H9 (cell line): ENCODE measurements at regions not wholly inside any gene's neighbourhood (a gene's known extent, or its start where the extent isn't known, plus 50 kb on each side); places are given as distances from the start of the nearest gene placed in this dataset.

Experiments used
- DNase-seq: peaks from one replicate; pipeline ENCODE4 v3.0.0-alpha.2; 2017
- H2AFZ ChIP-seq: one replicate; pipeline ENCODE4 v1.6.1; 2013; ENCODE audit warnings: mild to moderate bottlenecking, low read length, control low read depth, moderate library complexity
- H2AK5ac ChIP-seq: 2 replicates; pipeline ENCODE4 v1.6.1; 2013; ENCODE audit warnings: low read length, control low read depth, mixed read lengths; ENCODE audit not compliant: insufficient read length
- H2BK120ac ChIP-seq: one replicate; pipeline ENCODE4 v1.6.1; 2013; ENCODE audit warnings: low read depth, mild to moderate bottlenecking, low read length, control low read depth, inconsistent platforms; ENCODE audit not compliant: poor library complexity, severe bottlenecking
- H2BK12ac ChIP-seq: 2 replicates; pipeline ENCODE4 v1.6.1; 2013; ENCODE audit warnings: low read length, control low read depth, mixed read lengths, low read depth; ENCODE audit not compliant: insufficient read length
- H2BK15ac ChIP-seq: 2 replicates; pipeline ENCODE4 v1.6.1; 2013; ENCODE audit warnings: low read depth, low read length, control low read depth
- H2BK20ac ChIP-seq: one replicate; pipeline ENCODE4 v1.6.1; 2013; ENCODE audit warnings: low read depth, mild to moderate bottlenecking, low read length, control low read depth, inconsistent platforms; ENCODE audit not compliant: poor library complexity, severe bottlenecking
- H2BK5ac ChIP-seq: 2 replicates; pipeline ENCODE4 v1.6.1; 2013; ENCODE audit warnings: low read length, control low read depth, mixed read lengths; ENCODE audit not compliant: insufficient read length
- H3K14ac ChIP-seq: 2 replicates; pipeline ENCODE4 v1.6.1; 2013; ENCODE audit warnings: low read length, control low read depth; ENCODE audit not compliant: insufficient read depth
- H3K18ac ChIP-seq: 2 replicates; pipeline ENCODE4 v1.6.1; 2013; ENCODE audit warnings: low read depth, mild to moderate bottlenecking, mixed read lengths, low read length, control low read depth; ENCODE audit not compliant: insufficient read length
- H3K23ac ChIP-seq: 2 replicates; pipeline ENCODE4 v1.6.1; 2013; ENCODE audit warnings: low read length, control low read depth, mixed read lengths, low read depth; ENCODE audit not compliant: insufficient read length
- H3K23me2 ChIP-seq: 2 replicates; pipeline ENCODE4 v1.6.1; 2013; ENCODE audit warnings: low read depth, mild to moderate bottlenecking, mixed read lengths, low read length, control low read depth; ENCODE audit not compliant: insufficient read length, poor library complexity, severe bottlenecking
- H3K27ac ChIP-seq: 2 replicates; pipeline ENCODE4 v1.5.1; 2013; ENCODE audit warnings: low read length, control low read depth, mixed read lengths, low read depth; ENCODE audit not compliant: insufficient read length
- H3K27me3 ChIP-seq: 2 replicates; pipeline ENCODE4 v1.6.1; 2013; ENCODE audit warnings: low read length, control low read depth, inconsistent platforms; ENCODE audit not compliant: insufficient read depth
- H3K4ac ChIP-seq: 2 replicates; pipeline ENCODE4 v1.6.1; 2013; ENCODE audit warnings: low read depth, mild to moderate bottlenecking, control low read depth, inconsistent platforms, low read length, moderate library complexity
- H3K4me1 ChIP-seq: 2 replicates; pipeline ENCODE4 v1.6.1; 2013; ENCODE audit warnings: low read length, control low read depth, inconsistent platforms; ENCODE audit not compliant: insufficient read depth
- H3K4me2 ChIP-seq: 2 replicates; pipeline ENCODE4 v1.6.1; 2013; ENCODE audit warnings: low read length, control low read depth, mixed read lengths; ENCODE audit not compliant: insufficient read length, insufficient read depth
- H3K56ac ChIP-seq: 2 replicates; pipeline ENCODE4 v1.6.1; 2013; ENCODE audit warnings: low read depth, mild to moderate bottlenecking, mixed read lengths, low read length, control low read depth; ENCODE audit not compliant: insufficient read length
- H3K79me1 ChIP-seq: 2 replicates; pipeline ENCODE4 v1.6.1; 2013; ENCODE audit warnings: low read depth, mild to moderate bottlenecking, moderate library complexity, low read length, control low read depth, inconsistent platforms; ENCODE audit not compliant: insufficient read depth, poor library complexity, severe bottlenecking
- H3K79me2 ChIP-seq: 2 replicates; pipeline ENCODE4 v1.6.1; 2013; ENCODE audit warnings: low read length, control low read depth, inconsistent platforms; ENCODE audit not compliant: insufficient read depth
- H3K9ac ChIP-seq: 2 replicates; pipeline ENCODE4 v1.6.1; 2013; ENCODE audit warnings: low read length, control low read depth, mixed read lengths; ENCODE audit not compliant: insufficient read length; ENCODE audit errors: extremely low read depth
- H3K9me3 ChIP-seq: one replicate; pipeline ENCODE4 v1.6.1; 2013; ENCODE audit warnings: low read depth, low read length, inconsistent platforms; ENCODE audit not compliant: control insufficient read depth
- H3T11ph ChIP-seq: one replicate; pipeline ENCODE4 v1.6.1; 2013; ENCODE audit warnings: mild to moderate bottlenecking, low read length, control low read depth, inconsistent platforms
- H4K20me1 ChIP-seq: one replicate; pipeline ENCODE4 v1.6.1; 2013; ENCODE audit not compliant: control insufficient read depth, insufficient read length, insufficient read depth
- H4K5ac ChIP-seq: 2 replicates; pipeline ENCODE4 v1.6.1; 2013; ENCODE audit warnings: low read depth, mild to moderate bottlenecking, mixed read lengths, low read length, control low read depth; ENCODE audit not compliant: insufficient read length
- H4K8ac ChIP-seq: replicated peaks from 2 replicates; pipeline ENCODE4 v1.6.1; 2013; ENCODE audit warnings: low read length, control low read depth, mixed read lengths, low read depth; ENCODE audit not compliant: insufficient read length
- H4K91ac ChIP-seq: 2 replicates; pipeline ENCODE4 v1.6.1; 2013; ENCODE audit warnings: low read depth, mild to moderate bottlenecking, moderate library complexity, mixed read lengths, low read length, control low read depth; ENCODE audit not compliant: insufficient read length
- H3K27ac Mint-ChIP-seq, 3 experiments: 2 replicates in 2 of 3; 3 replicates in 1 of 3; pipeline ENCODE4 v1.8.0; 2020 to 2021; ENCODE audit warnings: mixed read lengths in 3 of 3, mild to moderate bottlenecking in 1 of 3, moderate library complexity in 1 of 3
- H3K27me3 Mint-ChIP-seq: 2 replicates; pipeline ENCODE4 v1.8.0; 2021; ENCODE audit warnings: low read depth, mild to moderate bottlenecking, moderate library complexity, mixed read lengths
- H3K36me3 Mint-ChIP-seq, 3 experiments: 2 replicates in 2 of 3; 3 replicates in 1 of 3; pipeline ENCODE4 v1.8.0; 2020 to 2021; ENCODE audit warnings: low read depth in 3 of 3, mixed read lengths in 3 of 3; ENCODE audit not compliant: insufficient read depth in 1 of 3
- H3K4me1 Mint-ChIP-seq, 2 experiments: 2 replicates each; pipeline ENCODE4 v1.8.0; 2020; ENCODE audit warnings: mixed read lengths in 2 of 2
- H3K4me3 Mint-ChIP-seq, 2 experiments: 2 replicates in 1 of 2; 3 replicates in 1 of 2; pipeline ENCODE4 v1.8.0; 2020 to 2021; ENCODE audit warnings: mild to moderate bottlenecking in 2 of 2, mixed read lengths in 2 of 2, moderate library complexity in 1 of 2
- H3K9me3 Mint-ChIP-seq, 2 experiments: 2 replicates in 1 of 2; 3 replicates in 1 of 2; pipeline ENCODE4 v1.8.0; 2020; ENCODE audit warnings: mild to moderate bottlenecking in 2 of 2, mixed read lengths in 2 of 2, moderate library complexity in 1 of 2
- CTCF ChIP-seq: fragments of 200-600 bp; sonication (generic); conservative IDR thresholded peaks from 3 replicates; pipeline ENCODE4 v1.8.0; 2021; ENCODE audit warnings: antibody characterized with exemption, mild to moderate bottlenecking

GRCh38 chr1:88398338-88398737 is 285.7 kb upstream of the PKN2 start:
- TF ChIP-seq CTCF, result no peak
- H2BK12ac ChIP-seq, result no peak overlapping the region
- H2AFZ ChIP-seq, result no peak overlapping the region
- H3K4me1 Mint-ChIP-seq, result peaks cover 12 to 17% of the 10 kb centered on the region in 2 experiments
- no peak overlapping the region for H4K5ac ChIP-seq
- no peak overlapping the region for H2BK120ac ChIP-seq
- no peak overlapping the region for H2BK20ac ChIP-seq
- no peak for DNase-seq
- H3K79me1 ChIP-seq, result no peaks in the 10 kb centered on the region
- no peak overlapping the region for H4K8ac ChIP-seq
- H4K91ac ChIP-seq, result no peak overlapping the region
- H3K4me1 ChIP-seq, result no peaks in the 10 kb centered on the region; the same call in 1 of the 2 replicates
- no peak overlapping the region for H3K9ac ChIP-seq
- no peak overlapping the region for H3K4me3 Mint-ChIP-seq
- H3K27me3 Mint-ChIP-seq, result no peaks in the 10 kb centered on the region
- H3K56ac ChIP-seq, result no peak overlapping the region
- no peak overlapping the region for H3K14ac ChIP-seq
- H3K9me3 Mint-ChIP-seq, result no peaks in the 10 kb centered on the region; a peak in 1 of 5 replicates
- no peak overlapping the region for H3K18ac ChIP-seq
- no peak overlapping the region for H3K4me2 ChIP-seq
- no peaks in the 10 kb centered on the region for H4K20me1 ChIP-seq
- no peak overlapping the region for H2BK15ac ChIP-seq
- H3K27me3 ChIP-seq, result no peaks in the 10 kb centered on the region
- H3K79me2 ChIP-seq, result no peaks in the 10 kb centered on the region
- no peaks in the 10 kb centered on the region for H3K9me3 ChIP-seq
- H3K23me2 ChIP-seq, result no peaks in the 10 kb centered on the region
- H2BK5ac ChIP-seq, result no peak overlapping the region
- H3T11ph ChIP-seq, result no peak overlapping the region
- H2AK5ac ChIP-seq, result no peak overlapping the region
- no peak overlapping the region; a peak in 1 of 7 replicates for H3K27ac Mint-ChIP-seq
- no peak overlapping the region for H3K27ac ChIP-seq
- no peak overlapping the region for H3K4ac ChIP-seq
- no peak overlapping the region for H3K23ac ChIP-seq
- H3K36me3 Mint-ChIP-seq, result no peaks in the 10 kb centered on the region; a peak in 1 of 7 replicates
